HCEC 1CT (cell line): ENCODE measurements at regions not wholly inside any gene's neighbourhood (a gene's known extent, or its start where the extent isn't known, plus 50 kb on each side); places are given as distances from the start of the nearest gene placed in this dataset.

Source experiments
- DNase-seq: peaks from one replicate; pipeline ENCODE4 v3.0.0-alpha.2; 2017

DNA sequence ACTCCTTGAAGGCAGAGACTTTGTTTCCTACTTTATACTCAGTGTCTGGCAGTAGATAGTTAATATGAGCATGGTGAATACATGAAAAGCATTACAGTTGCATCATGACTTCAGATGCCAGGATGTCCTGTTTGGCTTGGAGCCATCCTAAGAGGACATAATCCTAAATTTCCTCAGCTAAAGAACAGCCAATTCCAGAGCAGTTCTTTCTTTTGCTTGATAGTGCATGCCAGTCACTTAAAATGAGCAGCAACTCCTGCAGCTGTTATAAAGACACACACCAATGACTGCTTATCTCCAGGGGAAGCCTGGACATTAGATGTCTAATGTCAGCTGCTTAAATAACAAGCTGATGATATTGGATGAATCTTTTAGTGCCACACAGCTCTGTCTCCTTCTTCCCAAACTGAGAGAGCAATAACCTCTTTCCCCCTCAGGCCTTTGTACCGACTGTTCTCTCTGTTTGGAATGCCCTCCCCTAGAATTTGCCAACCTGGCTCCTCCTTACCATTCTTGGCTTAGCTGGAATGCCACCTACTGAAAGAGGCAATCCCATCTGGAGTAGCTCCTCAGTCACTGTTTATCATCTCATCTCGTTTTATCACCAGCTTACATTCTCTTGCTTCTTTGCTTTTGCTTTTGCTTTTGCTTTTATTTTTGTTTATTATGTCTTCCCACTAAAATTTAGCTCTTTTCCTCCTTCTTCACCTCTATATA, 100.8 kb upstream of the USP38 start:
- DNase-seq: no peak

DNA sequence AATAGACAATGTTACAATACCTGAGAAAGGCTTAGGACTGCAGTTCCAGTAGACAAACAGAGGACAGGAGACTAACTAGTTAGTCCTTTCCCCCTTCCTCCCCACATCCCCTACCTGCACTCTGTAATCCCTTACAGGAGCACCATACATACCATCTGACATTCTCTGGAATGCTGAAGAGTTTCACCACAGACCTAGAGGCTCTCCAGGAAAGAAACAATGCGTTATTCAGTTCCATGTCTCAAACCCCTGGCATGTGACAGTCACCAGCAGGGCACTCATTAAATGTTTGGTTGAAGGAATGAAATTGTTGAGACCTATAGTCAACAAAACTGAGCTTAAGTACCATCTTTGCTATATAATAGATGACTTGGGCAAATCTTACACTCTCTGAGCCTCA, 100.2 kb upstream of the USP38 start:
- DNase-seq: no peak

DNA sequence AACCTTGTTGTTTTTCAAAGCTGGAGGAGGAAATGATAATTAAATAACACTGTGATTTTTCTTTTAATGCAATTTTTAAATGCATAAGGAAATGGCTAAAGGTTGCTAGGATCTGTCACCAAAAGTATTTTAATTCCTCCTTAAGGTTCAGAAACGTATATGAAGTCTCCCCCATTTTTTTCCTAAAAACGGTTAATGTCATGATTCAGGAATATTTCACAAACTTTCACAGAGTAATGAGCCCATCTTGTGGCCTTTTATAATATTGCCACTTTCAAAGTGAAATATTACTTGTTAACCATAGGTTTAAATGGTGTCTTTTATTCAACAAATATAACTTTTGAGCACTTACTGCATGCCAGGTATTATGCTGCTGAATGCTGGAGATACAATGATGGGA, 99.5 kb upstream of the USP38 start:
- no peak for DNase-seq

DNA sequence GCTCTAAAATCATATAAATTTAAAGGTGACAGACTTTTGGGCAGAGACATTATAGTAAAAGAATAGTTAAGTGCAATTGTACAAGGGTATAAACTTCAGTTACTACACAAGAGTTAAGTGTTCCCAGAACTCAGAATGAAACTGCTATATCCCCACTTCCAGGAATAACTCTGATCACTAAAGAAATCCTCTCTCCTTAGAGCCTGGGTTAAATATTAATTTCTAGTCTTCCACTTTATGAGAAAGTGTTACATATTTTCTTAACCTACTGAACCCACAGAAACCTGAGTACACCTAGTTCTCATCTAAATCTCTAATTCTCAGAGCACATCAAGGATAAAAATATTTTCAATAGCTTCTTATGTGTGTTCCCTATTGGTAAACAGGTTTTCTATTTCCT, 99.1 kb upstream of the USP38 start:
- no peak for DNase-seq

DNA sequence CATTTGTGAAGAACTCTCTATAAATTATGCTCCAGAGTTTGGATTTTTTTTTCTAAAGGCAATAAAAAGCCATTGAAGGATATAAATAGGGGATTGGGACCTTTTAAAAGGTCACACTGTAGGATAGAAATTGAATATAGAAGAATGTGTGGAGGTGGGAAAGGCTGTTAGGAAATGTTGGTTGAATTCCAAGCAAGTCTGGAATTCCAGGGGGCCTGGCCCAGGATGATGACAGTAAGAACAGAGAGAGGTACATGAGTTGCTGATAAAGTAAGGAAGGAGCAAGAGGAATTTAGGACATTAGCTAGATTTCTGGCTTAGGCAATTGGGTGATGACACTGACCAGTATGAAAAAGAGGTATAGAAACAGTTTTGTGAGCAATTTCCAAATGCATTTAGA, 95.4 kb upstream of the USP38 start:
- no peak for DNase-seq

DNA sequence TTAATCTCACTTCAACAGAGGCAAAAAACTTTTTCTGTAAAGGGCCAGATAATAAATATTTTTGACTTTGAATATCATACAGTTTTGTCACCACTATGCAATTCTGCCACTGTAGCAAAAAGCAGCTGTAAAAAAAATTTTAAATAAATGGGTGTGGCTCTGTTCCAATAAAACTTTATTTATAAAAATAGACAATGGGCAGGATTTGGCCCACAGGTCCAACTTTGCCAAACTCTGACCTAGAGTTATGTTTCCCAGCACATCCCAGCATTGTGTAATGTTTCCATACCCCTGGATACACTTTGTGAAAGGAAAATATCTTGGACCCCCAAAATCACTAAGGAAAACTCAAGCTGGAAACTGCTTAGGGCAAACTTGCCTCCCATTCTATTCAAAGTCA, 94.9 kb upstream of the USP38 start:
- DNase-seq: no peak

DNA sequence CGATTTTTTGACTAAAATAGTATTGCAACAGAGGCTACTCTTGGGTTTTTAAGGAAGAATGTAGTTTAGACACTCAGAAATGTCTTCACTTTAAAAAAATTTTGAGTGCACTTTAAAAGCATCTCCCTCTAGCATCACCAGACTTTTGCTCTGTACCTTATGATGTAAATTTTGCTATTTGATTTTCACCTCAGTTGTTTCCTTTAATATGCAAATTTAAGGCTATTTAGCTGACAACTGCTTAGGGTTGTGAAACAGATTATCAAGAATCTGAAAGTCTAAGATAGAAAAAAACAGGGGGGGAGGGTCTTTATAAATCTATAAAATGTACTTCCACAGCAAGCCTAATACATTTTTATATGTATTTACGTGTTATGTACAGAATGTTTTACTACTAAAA, 92.9 kb upstream of the USP38 start:
- DNase-seq: no peak

DNA sequence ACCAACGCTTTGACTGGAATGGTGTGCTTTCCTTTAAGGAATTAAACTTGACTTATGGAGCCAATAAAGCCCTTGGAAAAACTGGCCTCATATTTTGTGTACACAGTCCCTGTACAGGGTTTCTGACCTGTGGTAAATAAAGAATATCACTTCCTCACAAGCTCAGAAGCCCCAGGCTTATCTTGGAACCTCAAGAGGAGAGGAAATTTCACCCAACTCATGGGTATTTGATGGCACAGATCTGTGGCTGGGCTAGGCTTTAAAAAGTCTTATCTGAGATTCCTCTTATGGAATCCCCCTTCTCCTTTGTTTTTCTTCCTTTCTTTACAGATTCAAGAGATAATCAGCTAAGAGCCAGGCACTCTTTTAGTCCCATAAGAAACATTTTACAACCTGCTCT, 89.3 kb upstream of the USP38 start:
- no peak for DNase-seq

DNA sequence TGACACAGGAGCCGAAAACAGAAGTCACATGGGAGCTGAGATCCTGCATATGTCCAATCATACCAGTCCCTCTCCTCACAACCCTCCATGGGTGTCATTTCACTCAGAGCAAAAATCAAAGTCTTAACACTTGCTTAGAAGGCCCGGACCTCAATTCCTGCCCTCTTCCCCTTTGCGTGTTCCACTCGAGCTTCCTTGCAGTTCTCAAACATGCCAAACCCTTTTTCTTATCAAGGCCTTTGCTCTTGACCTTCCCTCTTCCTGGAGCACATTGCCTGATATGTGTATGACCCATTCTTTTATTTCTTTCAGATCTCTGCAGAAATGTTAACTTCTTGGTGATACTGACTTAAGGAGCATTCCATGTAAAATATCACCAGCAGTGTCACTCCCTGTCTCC, 87.0 kb upstream of the USP38 start:
- no peak for DNase-seq

DNA sequence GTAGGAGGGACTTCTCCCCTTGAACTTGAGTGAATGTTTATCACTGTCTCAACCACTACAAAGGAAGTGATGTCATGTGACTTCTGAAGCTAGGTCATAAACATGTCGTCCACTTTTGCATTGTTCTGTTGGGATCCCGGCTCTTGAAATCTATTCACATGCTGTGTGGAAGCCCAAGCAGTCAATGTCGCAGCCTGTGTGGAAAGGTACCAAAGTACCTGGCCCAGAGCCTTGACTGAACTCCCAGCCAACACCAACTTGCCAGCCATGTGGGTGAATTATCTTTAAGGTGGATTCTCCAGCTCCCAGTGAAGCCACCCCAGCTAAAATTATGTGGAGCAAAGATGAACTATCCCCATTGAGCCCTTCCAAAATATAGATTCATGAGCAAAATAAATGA, 85.0 kb upstream of the USP38 start:
- no peak for DNase-seq

DNA sequence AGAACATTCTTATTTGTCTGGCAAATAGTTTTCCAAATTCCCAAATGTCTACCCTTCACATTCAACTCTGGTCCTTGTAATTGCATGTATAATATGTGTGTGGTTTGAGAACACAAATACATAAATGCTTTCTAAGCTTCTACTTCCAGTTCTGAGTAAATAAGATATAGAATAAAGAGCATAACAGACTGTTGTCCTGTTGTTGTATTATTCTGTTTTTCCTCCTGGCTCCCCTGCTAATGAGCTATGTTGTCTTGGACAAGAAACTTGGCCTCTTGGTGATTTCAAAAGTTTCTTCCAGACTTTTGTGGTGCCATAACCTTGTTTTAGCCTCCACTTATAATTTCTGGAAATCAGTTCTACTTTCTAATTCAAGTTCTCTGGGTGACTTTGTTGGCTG, 75.3 kb upstream of the USP38 start:
- DNase-seq: no peak

DNA sequence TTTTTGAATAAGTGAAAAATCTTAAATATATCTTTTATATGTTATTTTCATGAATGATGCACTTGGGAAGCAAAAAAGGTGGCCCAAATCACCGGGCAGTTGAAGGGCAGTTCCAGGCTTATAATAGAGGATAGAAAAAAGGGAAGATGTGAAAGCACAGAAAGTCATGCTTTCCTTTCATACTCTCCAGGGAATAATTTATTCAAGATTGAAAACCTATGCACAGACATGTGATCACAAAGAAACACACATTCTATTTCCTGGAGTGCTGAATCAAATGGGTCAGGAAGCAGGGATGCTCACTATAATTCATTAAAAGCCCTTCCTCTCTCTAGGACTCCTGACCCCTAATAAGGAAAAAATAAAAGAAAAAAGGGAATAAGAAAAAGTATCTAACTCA, 66.1 kb upstream of the USP38 start:
- DNase-seq: no peak

DNA sequence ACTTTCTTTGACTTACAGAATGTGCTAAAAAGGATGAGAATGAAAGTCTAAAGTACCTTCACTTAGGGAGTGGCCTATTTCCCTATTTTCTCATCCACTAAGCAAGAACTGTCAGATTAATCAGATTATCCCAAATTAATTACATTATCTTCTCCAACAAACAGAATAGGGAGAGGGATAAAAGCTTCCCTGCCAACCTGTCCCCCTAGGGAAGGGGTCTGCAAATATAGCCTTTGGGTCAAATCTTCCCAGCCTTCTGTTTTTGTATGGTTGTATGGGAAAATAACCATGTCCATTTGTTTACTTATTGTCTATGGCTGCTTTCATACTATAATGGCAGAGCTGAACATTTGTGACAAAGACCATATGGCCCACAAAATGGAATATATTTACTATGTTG, 57.1 kb upstream of the USP38 start:
- DNase-seq: no peak

DNA sequence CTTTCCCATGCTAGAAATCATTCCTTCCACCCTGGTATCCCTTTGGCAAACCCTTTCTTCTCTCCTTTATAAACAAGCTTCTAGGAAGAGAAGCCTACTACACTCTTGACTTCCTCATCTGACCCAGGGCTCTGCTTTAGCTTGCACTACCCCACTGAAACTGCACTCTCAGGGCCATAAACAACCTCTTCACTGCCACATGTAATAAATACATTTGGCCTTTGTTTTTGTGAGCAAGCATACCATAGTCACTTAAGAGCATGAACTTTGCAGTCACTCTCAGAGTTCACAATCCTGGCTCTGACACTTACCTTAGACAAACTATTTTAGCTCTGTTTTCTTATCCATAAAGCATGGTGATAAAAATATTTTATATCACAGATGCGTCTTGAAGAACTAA, 50.7 kb upstream of the USP38 start:
- no peak for DNase-seq
